H1 (cell line): ENCODE measurements at regions not wholly inside any gene's neighbourhood (a gene's known extent, or its start where the extent isn't known, plus 50 kb on each side); places are given as distances from the start of the nearest gene placed in this dataset.

Source experiments
- CTCF ChIA-PET: fragments of 300-600 bp; sonication (Branson Sonifier 250); formaldehyde crosslinking; loops from one replicate; lab custom pipeline; 2021; ENCODE audit not compliant: partially characterized antibody; lab: Charles Lee
- POLR2A ChIA-PET: fragments of 300-600 bp; sonication (Branson Sonifier 250); formaldehyde crosslinking; loops from one replicate; lab custom pipeline; 2021; ENCODE audit warnings: inconsistent platforms; ENCODE audit not compliant: partially characterized antibody; lab: Charles Lee
- DNase-seq, 2 experiments: peaks; one replicate each; pipeline versions ENCODE4 v3.0.0 to v3.0.0-alpha.2; 2010 to 2022; ENCODE audit warnings: low spot score in 2 of 2, low read depth in 1 of 2, mixed read lengths in 1 of 2
- FAIRE-seq: peaks from 2 replicates; lab custom pipeline; 2011; peaks lifted over from hg19 to GRCh38; lab: Jason Lieb, UNC
- H2AFZ ChIP-seq: 2 replicates; pipeline ENCODE4 v1.8.1; 2012; ENCODE audit warnings: low read length, inconsistent platforms
- H2AK5ac ChIP-seq: 2 replicates; pipeline ENCODE4 v1.6.1; 2013; ENCODE audit warnings: low read depth, low read length
- H2BK120ac ChIP-seq: replicated peaks from 2 replicates; pipeline ENCODE3; 2013; ENCODE audit warnings: low read depth, low read length, inconsistent platforms
- H2BK12ac ChIP-seq: 2 replicates; pipeline ENCODE4 v1.6.1; 2013; ENCODE audit warnings: low read depth, low read length
- H2BK15ac ChIP-seq: 2 replicates; pipeline ENCODE4 v1.6.1; 2013; ENCODE audit warnings: low read length
- H2BK20ac ChIP-seq: 2 replicates; pipeline ENCODE4 v1.6.1; 2013; ENCODE audit warnings: low read length
- H2BK5ac ChIP-seq: 2 replicates; pipeline ENCODE4 v1.6.1; 2013; ENCODE audit warnings: low read depth, low read length
- H3K14ac ChIP-seq: 2 replicates; pipeline ENCODE4 v1.6.1; 2013; ENCODE audit warnings: inconsistent platforms; ENCODE audit not compliant: insufficient read length
- H3K18ac ChIP-seq: 2 replicates; pipeline ENCODE4 v1.6.1; 2013; ENCODE audit warnings: low read length; ENCODE audit errors: extremely low read depth
- H3K23ac ChIP-seq: 2 replicates; pipeline ENCODE4 v1.6.1; 2013; ENCODE audit warnings: inconsistent platforms; ENCODE audit not compliant: insufficient read length
- H3K23me2 ChIP-seq: 2 replicates; pipeline ENCODE4 v1.6.1; 2013; ENCODE audit warnings: low read depth, low read length
- H3K27ac ChIP-seq: 2 replicates; pipeline ENCODE4 v1.6.1; 2011; ENCODE audit warnings: low read depth, low read length, inconsistent platforms
- H3K27me3 ChIP-seq, 4 experiments: replicated peaks in 1 of 4; 1 replicate in 1 of 4; 2 replicates in 3 of 4; pipeline versions ENCODE4 v1.6.1 to v1.8.1; 2011 to 2013; ENCODE audit warnings: low read length in 3 of 4, mild to moderate bottlenecking in 3 of 4, inconsistent platforms in 2 of 4, mixed read lengths in 2 of 4, moderate library complexity in 1 of 4; ENCODE audit not compliant: control insufficient read depth in 3 of 4, insufficient read depth in 3 of 4; ENCODE audit errors: extremely low read depth in 1 of 4
- H3K36me3 ChIP-seq, 4 experiments: 2 replicates each; pipeline versions ENCODE4 v1.6.1 to v1.8.1; 2011 to 2013; ENCODE audit warnings: mild to moderate bottlenecking in 4 of 4, low read length in 3 of 4, moderate library complexity in 2 of 4, control low read depth in 1 of 4, inconsistent platforms in 1 of 4; ENCODE audit not compliant: insufficient read depth in 4 of 4, control insufficient read depth in 2 of 4
- H3K4ac ChIP-seq: replicated peaks from 2 replicates; pipeline ENCODE3; 2013; ENCODE audit warnings: low read length, low read depth, mixed read lengths, inconsistent platforms; ENCODE audit not compliant: insufficient read length
- H3K4me1 ChIP-seq, 4 experiments: replicated peaks in 1 of 4; 1 replicate in 1 of 4; 2 replicates in 3 of 4; pipeline versions ENCODE4 v1.6.1 to v1.8.1; 2011 to 2013; ENCODE audit warnings: low read length in 3 of 4, inconsistent platforms in 2 of 4, mixed read lengths in 1 of 4; ENCODE audit not compliant: insufficient read depth in 4 of 4, control insufficient read depth in 3 of 4
- H3K4me2 ChIP-seq, 2 experiments: 2 replicates each; pipeline versions ENCODE4 v1.6.1 to v1.8.1; 2011 to 2013; ENCODE audit warnings: low read depth in 2 of 2, low read length in 2 of 2, control low read depth in 1 of 2, inconsistent platforms in 1 of 2, mild to moderate bottlenecking in 1 of 2; ENCODE audit not compliant: insufficient read depth in 1 of 2
- H3K4me3 ChIP-seq, 4 experiments: fragments of 200-600, 300-600 bp in 1 of 4; sonication (generic), shearing (Covaris generic), sonication (Bioruptor Twin) in 1 of 4; 2 replicates each; pipeline versions ENCODE4 v1.5.1 to v1.8.1; 2011 to 2016; ENCODE audit warnings: low read length in 4 of 4, low read depth in 3 of 4, control low read depth in 2 of 4, inconsistent platforms in 2 of 4, mild to moderate bottlenecking in 2 of 4, mixed read lengths in 1 of 4, moderate library complexity in 1 of 4; ENCODE audit not compliant: insufficient read depth in 2 of 4; ENCODE audit errors: extremely low read depth in 1 of 4
- H3K56ac ChIP-seq: replicated peaks from 2 replicates; pipeline ENCODE3; 2013; ENCODE audit warnings: low read depth, mild to moderate bottlenecking, mixed read lengths, low read length, inconsistent platforms; ENCODE audit not compliant: insufficient read length
- H3K79me1 ChIP-seq: 2 replicates; pipeline ENCODE4 v1.6.1; 2013; ENCODE audit warnings: low read depth, low read length, control low read depth
- H3K79me2 ChIP-seq, 2 experiments: 2 replicates each; pipeline versions ENCODE4 v1.6.1 to v1.8.1; 2012 to 2013; ENCODE audit warnings: low read length in 2 of 2, mild to moderate bottlenecking in 2 of 2, inconsistent platforms in 1 of 2; ENCODE audit not compliant: insufficient read depth in 2 of 2, control insufficient read depth in 1 of 2
- H3K9ac ChIP-seq, 4 experiments: replicated peaks in 1 of 4; 1 replicate in 1 of 4; 2 replicates in 3 of 4; pipeline versions ENCODE4 v1.6.1 to v1.8.1; 2011 to 2013; ENCODE audit warnings: low read depth in 3 of 4, low read length in 3 of 4, control low read depth in 2 of 4, mild to moderate bottlenecking in 2 of 4, moderate library complexity in 2 of 4, inconsistent platforms in 1 of 4; ENCODE audit errors: extremely low read depth in 1 of 4
- H3K9me3 ChIP-seq, 2 experiments: 2 replicates each; pipeline versions ENCODE4 v1.6.1 to v1.8.1; 2012 to 2013; ENCODE audit warnings: mild to moderate bottlenecking in 2 of 2, moderate library complexity in 2 of 2, control low read depth in 1 of 2, inconsistent platforms in 1 of 2, low read depth in 1 of 2, low read length in 1 of 2, mixed read lengths in 1 of 2; ENCODE audit not compliant: insufficient read depth in 2 of 2
- H4K20me1 ChIP-seq, 2 experiments: replicated peaks in 1 of 2; 2 replicates each; pipeline versions ENCODE3 to v1.8.1; 2011 to 2013; ENCODE audit warnings: inconsistent platforms in 2 of 2, low read length in 2 of 2, mild to moderate bottlenecking in 1 of 2; ENCODE audit not compliant: insufficient read depth in 2 of 2, control insufficient read depth in 1 of 2
- H4K5ac ChIP-seq: 2 replicates; pipeline ENCODE4 v1.6.1; 2013; ENCODE audit warnings: low read length, low read depth, mixed read lengths, inconsistent platforms; ENCODE audit not compliant: insufficient read length
- H4K8ac ChIP-seq: 2 replicates; pipeline ENCODE4 v1.8.0; 2013; ENCODE audit warnings: mild to moderate bottlenecking, moderate library complexity, low read length, inconsistent platforms; ENCODE audit not compliant: insufficient read depth; ENCODE audit errors: extremely low read depth
- H4K91ac ChIP-seq: replicated peaks from 2 replicates; pipeline ENCODE3; 2013; ENCODE audit warnings: low read length, mixed read lengths, inconsistent platforms; ENCODE audit not compliant: insufficient read length
- BCL11A ChIP-seq, 2 experiments: IDR thresholded peaks; one replicate each; pipeline ENCODE4 v1.6.1; 2011; ENCODE audit warnings: low read depth in 2 of 2, low read length in 2 of 2, mild to moderate bottlenecking in 2 of 2
- BRCA1 ChIP-seq: IDR thresholded peaks from 2 replicates; pipeline ENCODE4 v1.6.1; 2012; ENCODE audit warnings: low read depth, low read length, improper control_type of control experiment
- CBX8 ChIP-seq: fragments of 300-800, 300-1000 bp; sonication (generic); IDR thresholded peaks from 2 replicates; pipeline ENCODE4 v1.7.1; 2016; ENCODE audit warnings: low read depth, low read length, borderline replicate concordance
- EZH2 ChIP-seq: fragments of 200-600 bp; sonication (generic); IDR thresholded peaks from 2 replicates; pipeline ENCODE4 v1.7.1; 2012; ENCODE audit warnings: low read depth, mild to moderate bottlenecking, moderate library complexity, low read length, inconsistent platforms; ENCODE audit not compliant: severe bottlenecking
- JUND ChIP-seq: IDR thresholded peaks from 2 replicates; pipeline ENCODE4 v1.6.1; 2011; ENCODE audit warnings: mild to moderate bottlenecking, improper control_type of control experiment, low read length
- POU5F1 ChIP-seq: IDR thresholded peaks from 2 replicates; pipeline ENCODE4 v1.6.1; 2011; ENCODE audit warnings: low read depth, mild to moderate bottlenecking, low read length, moderate library complexity
- RAD21 ChIP-seq, 2 experiments: IDR thresholded peaks in 1 of 2; conservative IDR thresholded peaks in 1 of 2; 2 replicates each; pipeline ENCODE4 v1.6.1; 2011; ENCODE audit warnings: low read depth in 2 of 2, low read length in 2 of 2, improper control_type of control experiment in 1 of 2, inconsistent platforms in 1 of 2, mild to moderate bottlenecking in 1 of 2, moderate library complexity in 1 of 2
- SAP30 ChIP-seq: fragments of 300-600 bp; sonication (generic); IDR thresholded peaks from 2 replicates; pipeline ENCODE4 v1.7.1; 2012; ENCODE audit warnings: low read length, moderate library complexity, mild to moderate bottlenecking, inconsistent platforms; ENCODE audit not compliant: insufficient read depth, insufficient replicate concordance
- TBP ChIP-seq: IDR thresholded peaks from 2 replicates; pipeline ENCODE4 v1.6.1; 2011; ENCODE audit warnings: low read depth, low read length, improper control_type of control experiment
- TCF12 ChIP-seq: IDR thresholded peaks from 2 replicates; pipeline ENCODE4 v1.6.1; 2011; ENCODE audit warnings: low read depth, mild to moderate bottlenecking, low read length
- TEAD4 ChIP-seq: IDR thresholded peaks from 2 replicates; pipeline ENCODE4 v1.6.1; 2012; ENCODE audit warnings: low read depth, low read length, inconsistent platforms, mixed read lengths
- YY1 ChIP-seq: IDR thresholded peaks from 2 replicates; pipeline ENCODE4 v1.6.1; 2011; ENCODE audit warnings: low read depth, mild to moderate bottlenecking, low read length
- WGBS, 2 experiments: shearing (Covaris generic) in 1 of 2; methylation state at CpG; one replicate each; pipeline versions ENCODE4 v1.1.6 to v1.1.7; 2013 to 2015; ENCODE audit warnings: low lambda C conversion rate in 2 of 2, mixed read lengths in 2 of 2, inconsistent platforms in 1 of 2, low coverage in 1 of 2, missing lambda C conversion rate in 1 of 2; ENCODE audit not compliant: insufficient replicate concordance in 2 of 2, insufficient coverage in 1 of 2, insufficient read length in 1 of 2; ENCODE audit errors: extremely low coverage in 1 of 2, missing lambda C conversion rate in 1 of 2; 5-methylcytosine and 5-hydroxymethylcytosine counted together

- H2AFZ ChIP-seq, result no peak overlapping the region
- no peaks in the 10 kb centered on the region for H3K79me1 ChIP-seq
- CTCF ChIA-PET, result interaction anchor here (0.9 kb wide), 1 partner anchor 15 kb away, joined by 3 read pairs; no protein-coding TSS in a partner anchor
- no peak overlapping the region for H4K8ac ChIP-seq
- no peak overlapping the region for H2BK12ac ChIP-seq
- H2BK120ac ChIP-seq, result no peak overlapping the region
- H3K23me2 ChIP-seq, result no peaks in the 10 kb centered on the region
- POLR2A ChIA-PET, result no interaction called here
- no peak overlapping the region for H3K4me3 ChIP-seq
- H3K56ac ChIP-seq, result no peak overlapping the region
- no peak overlapping the region for H4K91ac ChIP-seq
- no peak overlapping the region for H3K14ac ChIP-seq
- H3K18ac ChIP-seq, result no peak overlapping the region
- no peak overlapping the region for H2AK5ac ChIP-seq
- no peak overlapping the region for H2BK15ac ChIP-seq
- no peaks in the 10 kb centered on the region for H4K20me1 ChIP-seq
- H3K4me2 ChIP-seq, result no peak overlapping the region
- H2BK5ac ChIP-seq, result no peak overlapping the region
- no peaks in the 10 kb centered on the region for H3K9me3 ChIP-seq
- no peak overlapping the region for H2BK20ac ChIP-seq
- H3K23ac ChIP-seq, result no peak overlapping the region
- FAIRE-seq, result no peak
- H3K4me1 ChIP-seq, result no peaks in the 10 kb centered on the region
- H3K9ac ChIP-seq, result no peak overlapping the region
- H3K79me2 ChIP-seq, result no peaks in the 10 kb centered on the region
- DNase-seq, result no peak
- WGBS, 2 experiments, result 95% methylated on average over 1 of the region's 1 CpG; no CpG with 5 or more reads in 1 of the 2 experiments
- H3K4ac ChIP-seq, result no peak overlapping the region
- H3K36me3 ChIP-seq, result no peaks in the 10 kb centered on the region
- H4K5ac ChIP-seq, result no peak overlapping the region
- TF ChIP-seq TEAD4, result no peak
- TF ChIP-seq RAD21 (IDR thresholded peaks at IDR 0.05 in 1 of 2, conservative IDR thresholded peaks at IDR 0.05 in 1 of 2; ENCODE audit: low read depth in 2 of 2, low read length in 2 of 2), result no peak
- no peak for TF ChIP-seq TCF12
- no peak for TF ChIP-seq EZH2
- TF ChIP-seq CBX8, result no peak
- no peak for TF ChIP-seq JUND
- no peak for TF ChIP-seq BCL11A (IDR thresholded peaks at IDR 0.05; ENCODE audit: low read depth in 2 of 2, low read length in 2 of 2)
- no peak for TF ChIP-seq POU5F1
- no peak for TF ChIP-seq SAP30
- no peak for TF ChIP-seq YY1
- TF ChIP-seq TBP, result no peak
- TF ChIP-seq BRCA1, result no peak
- H3K27me3 ChIP-seq, result no peaks in the 10 kb centered on the region
- H3K27ac ChIP-seq, result no peak overlapping the region
These were observed 817.4 kb downstream of the STIM2 start for GRCh38 chr4:27678027-27678426.
